ENCODE measurements at regions not wholly inside any gene's neighbourhood (a gene's known extent, or its start where the extent isn't known, plus 50 kb on each side); places are given as distances from the start of the nearest gene placed in this dataset.

GRCh38 chr1:230536641-230537155, 105.6 kb upstream of the COG2 start:
- CTCF ChIA-PET, result no interaction called here

GRCh38 chr1:230534224-230534623, 108.1 kb upstream of the COG2 start:
- H3K27me3 Mint-ChIP-seq, result peaks cover 6% of the 10 kb centered on the region
- ChIA-PET CTCF (no interaction called here), POLR2A (no interaction called here)
- intact Hi-C loops (cut with micrococcal nuclease), result no loop called here
- H3K27ac Mint-ChIP-seq, result no peak overlapping the region
- H3K36me3 Mint-ChIP-seq, result peaks cover 2% of the 10 kb centered on the region
- peaks cover 19% of the 10 kb centered on the region for H3K9me3 Mint-ChIP-seq
- no peak for DNase-seq
- H3K4me1 Mint-ChIP-seq (ENCODE audit: low read depth), result no peaks in the 10 kb centered on the region
- no peak overlapping the region for H3K4me3 Mint-ChIP-seq

More at GRCh38 chr1:230536641-230537155, 105.6 kb upstream of the COG2 start:
- no peak overlapping the region for H3K27ac Mint-ChIP-seq
- intact Hi-C loops (cut with micrococcal nuclease), result no loop called here
- no peak overlapping the region for H3K4me3 Mint-ChIP-seq
- H3K9me3 Mint-ChIP-seq, result peaks cover 11% of the 10 kb centered on the region
- H3K27me3 Mint-ChIP-seq, result peaks cover 7% of the 10 kb centered on the region
- POLR2A ChIA-PET, result no interaction called here
- DNase-seq, result no peak
- H3K36me3 Mint-ChIP-seq, result peaks cover 2% of the 10 kb centered on the region
- H3K4me1 Mint-ChIP-seq (ENCODE audit: low read depth), result no peaks in the 10 kb centered on the region

GRCh38 chr1:230531103-230531502, 105.0 kb upstream of the PGBD5 start:
- ChIA-PET POLR2A (no interaction called here), CTCF (no interaction called here)
- DNase-seq, result no peak
- H3K4me1 Mint-ChIP-seq (ENCODE audit: low read depth), result no peaks in the 10 kb centered on the region
- peaks cover 14% of the 10 kb centered on the region for H3K27me3 Mint-ChIP-seq
- intact Hi-C loops (cut with micrococcal nuclease), result no loop called here
- H3K4me3 Mint-ChIP-seq, result no peak overlapping the region
- H3K36me3 Mint-ChIP-seq, result peaks cover 2% of the 10 kb centered on the region
- H3K27ac Mint-ChIP-seq, result no peak overlapping the region
- H3K9me3 Mint-ChIP-seq, result peaks cover 20% of the 10 kb centered on the region

DNA sequence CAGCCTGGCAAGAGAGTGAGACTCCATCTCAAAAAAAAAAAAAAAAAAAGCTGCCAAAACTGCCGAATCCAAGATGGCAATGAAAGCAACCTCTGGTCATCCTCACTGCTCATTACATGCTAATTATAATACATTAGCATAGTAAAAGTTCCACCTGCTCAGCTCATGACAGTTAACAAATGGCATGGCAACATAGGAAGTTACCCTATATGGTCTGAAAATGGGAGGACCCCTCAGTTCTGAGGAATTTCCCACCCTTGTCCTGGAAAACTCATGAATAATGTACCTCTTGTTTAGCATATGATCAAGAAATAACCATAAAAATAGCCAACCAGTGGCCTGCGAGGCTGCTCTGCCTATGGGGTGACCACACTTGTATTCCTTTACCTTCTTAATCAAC, 93.1 kb upstream of the PGBD5 start:
- H3K27me3 Mint-ChIP-seq, result peaks cover 12% of the 10 kb centered on the region
- H3K4me3 Mint-ChIP-seq, result no peak overlapping the region
- no peaks in the 10 kb centered on the region for H3K36me3 Mint-ChIP-seq
- H3K4me1 Mint-ChIP-seq (ENCODE audit: low read depth), result no peaks in the 10 kb centered on the region
- no peak for DNase-seq
- intact Hi-C loops (cut with micrococcal nuclease), result no loop called here
- ChIA-PET POLR2A (no interaction called here), CTCF (no interaction called here)
- no peaks in the 10 kb centered on the region for H3K9me3 Mint-ChIP-seq
- H3K27ac Mint-ChIP-seq, result no peak overlapping the region

- H3K27me3 Mint-ChIP-seq, result peaks cover 9% of the 10 kb centered on the region
- no peaks in the 10 kb centered on the region for H3K9me3 Mint-ChIP-seq
- POLR2A ChIA-PET, result no interaction called here
- H3K4me3 Mint-ChIP-seq, result no peak overlapping the region
- no peaks in the 10 kb centered on the region for H3K36me3 Mint-ChIP-seq
- H3K4me1 Mint-ChIP-seq (ENCODE audit: low read depth), result no peaks in the 10 kb centered on the region
- H3K27ac Mint-ChIP-seq, result no peak overlapping the region
- CTCF ChIA-PET, result no interaction called here
- intact Hi-C loops (cut with micrococcal nuclease), result no loop called here
- DNase-seq, result no peak
These were observed 92.4 kb upstream of the PGBD5 start for GRCh38 chr1:230518511-230518910.

DNA sequence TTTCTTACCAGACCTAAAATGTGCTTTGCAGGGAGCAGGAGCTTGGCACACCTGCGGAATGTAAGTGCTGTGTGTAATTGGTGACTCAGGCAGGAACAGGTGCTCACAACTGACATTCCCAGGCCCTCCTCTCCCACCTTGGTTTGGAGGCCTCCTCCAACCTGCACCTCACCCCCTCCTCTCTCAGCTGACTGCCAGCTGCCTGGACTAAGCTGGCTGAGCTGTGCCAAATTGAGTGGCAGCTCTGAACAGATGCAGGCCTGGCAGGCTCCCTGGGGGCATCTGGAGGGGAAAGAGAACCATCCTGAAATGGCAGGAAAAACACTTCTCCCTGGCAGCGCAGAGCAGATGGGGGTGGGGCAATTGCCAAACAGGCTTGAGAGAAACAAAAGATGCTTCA, 91.7 kb upstream of the PGBD5 start:
- CTCF ChIA-PET, result no interaction called here
- POLR2A ChIA-PET, result no interaction called here
- intact Hi-C loops (cut with micrococcal nuclease), result no loop called here

DNA sequence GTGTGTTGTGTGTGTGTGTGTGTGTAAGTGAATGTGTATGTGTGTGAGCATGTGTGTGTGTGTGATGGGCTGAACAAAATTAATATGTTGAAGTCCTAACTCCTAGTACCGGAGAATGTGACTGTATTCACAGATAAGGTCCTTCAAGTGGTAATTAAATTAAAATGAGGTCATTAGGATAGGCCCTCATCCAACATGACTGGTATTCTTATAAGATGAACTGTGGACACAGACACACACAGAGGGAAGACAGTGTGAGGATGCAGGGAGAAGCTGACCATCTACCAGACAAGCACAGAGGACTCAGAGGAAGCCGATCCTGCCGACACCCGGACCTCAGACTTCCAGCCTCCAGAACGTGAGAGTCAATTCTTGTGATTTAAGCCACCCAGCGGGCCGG, 91.2 kb upstream of the PGBD5 start:
- H3K27ac Mint-ChIP-seq, result no peak overlapping the region
- ChIA-PET POLR2A (no interaction called here), CTCF (no interaction called here)
- H3K36me3 Mint-ChIP-seq, result no peaks in the 10 kb centered on the region
- H3K9me3 Mint-ChIP-seq, result no peaks in the 10 kb centered on the region
- no peak overlapping the region for H3K4me3 Mint-ChIP-seq
- peaks cover 15% of the 10 kb centered on the region for H3K27me3 Mint-ChIP-seq
- intact Hi-C loops (cut with micrococcal nuclease), result no loop called here
- DNase-seq, result no peak
- no peaks in the 10 kb centered on the region for H3K4me1 Mint-ChIP-seq (ENCODE audit: low read depth)

More for the DNA sequence above, 91.7 kb upstream of the PGBD5 start:
- no peak for DNase-seq
- Mint-ChIP-seq H3K27ac (no peak overlapping the region), H3K36me3 (no peaks in the 10 kb centered on the region), H3K4me1 (ENCODE audit: low read depth) (no peaks in the 10 kb centered on the region), H3K4me3 (no peak overlapping the region), H3K9me3 (no peaks in the 10 kb centered on the region), H3K27me3 (peaks cover 13% of the 10 kb centered on the region)

DNA sequence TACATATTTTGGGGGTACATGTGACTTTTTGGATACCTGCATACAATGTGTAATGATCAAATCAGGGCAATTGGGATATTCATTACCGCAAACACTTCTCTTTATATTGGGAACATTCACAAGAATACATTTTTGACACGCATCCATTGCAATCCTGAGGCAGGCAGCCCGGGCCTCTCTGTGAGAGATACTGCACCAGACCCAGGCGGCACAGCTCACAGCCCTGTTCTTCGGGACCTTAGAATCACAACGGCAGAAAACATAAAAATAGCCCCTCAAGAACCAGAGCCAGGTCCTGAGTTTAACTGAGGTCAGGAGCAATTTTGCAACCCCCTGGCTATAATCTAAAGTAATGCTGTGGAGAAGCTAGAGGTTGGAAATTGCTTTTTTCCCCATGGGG, 90.8 kb upstream of the PGBD5 start:
- POLR2A ChIA-PET, result no interaction called here
- H3K4me1 Mint-ChIP-seq (ENCODE audit: low read depth), result no peaks in the 10 kb centered on the region
- DNase-seq, result no peak
- CTCF ChIA-PET, result no interaction called here
- H3K36me3 Mint-ChIP-seq, result no peaks in the 10 kb centered on the region
- intact Hi-C loops (cut with micrococcal nuclease), result no loop called here
- H3K27me3 Mint-ChIP-seq, result peaks cover 13% of the 10 kb centered on the region
- H3K9me3 Mint-ChIP-seq, result no peaks in the 10 kb centered on the region
- no peak overlapping the region for H3K4me3 Mint-ChIP-seq
- no peak overlapping the region for H3K27ac Mint-ChIP-seq

DNA sequence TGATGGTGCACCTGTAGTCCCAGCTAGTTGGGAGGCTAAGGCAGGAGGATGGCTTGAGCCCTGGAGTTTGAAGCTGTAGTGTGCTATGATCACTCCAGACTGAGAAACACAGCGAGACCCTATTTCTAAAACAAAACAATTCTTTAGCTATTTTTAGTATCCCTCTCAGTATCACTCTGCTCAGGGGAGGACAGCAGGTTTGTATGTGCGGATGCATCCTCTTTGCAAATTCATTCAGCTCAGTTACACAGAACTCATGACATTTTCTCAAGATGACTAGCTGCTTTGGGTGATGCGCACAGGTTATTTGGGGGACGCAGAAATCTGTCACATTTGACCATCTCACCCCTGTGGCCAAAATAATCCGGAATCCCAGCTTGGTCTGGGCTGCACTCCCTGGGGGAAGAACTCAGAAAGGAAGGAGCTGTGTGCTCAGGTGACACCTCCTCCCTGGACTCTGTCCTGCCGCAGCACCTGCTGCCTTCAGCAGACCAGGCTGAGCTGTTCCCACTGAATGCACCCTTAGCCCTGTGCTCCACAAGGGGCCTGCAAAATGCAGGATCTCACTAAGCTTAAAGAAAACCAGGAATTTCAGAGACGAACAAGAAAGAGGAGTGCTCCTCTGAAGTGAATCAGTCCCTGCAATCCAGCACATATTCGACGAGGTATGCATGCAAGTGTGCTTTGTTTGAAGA, 89.5 kb upstream of the PGBD5 start:
- no peak for DNase-seq
- ChIA-PET POLR2A (no interaction called here), CTCF (no interaction called here)
- Mint-ChIP-seq H3K27me3 (peaks cover 11% of the 10 kb centered on the region), H3K4me3 (no peak overlapping the region), H3K27ac (no peak overlapping the region), H3K36me3 (no peaks in the 10 kb centered on the region), H3K4me1 (ENCODE audit: low read depth) (no peaks in the 10 kb centered on the region), H3K9me3 (no peaks in the 10 kb centered on the region)
- intact Hi-C loops (cut with micrococcal nuclease), result no loop called here

- Mint-ChIP-seq H3K27ac (no peak overlapping the region), H3K4me3 (no peak overlapping the region), H3K9me3 (no peaks in the 10 kb centered on the region), H3K4me1 (ENCODE audit: low read depth) (peaks cover 5% of the 10 kb centered on the region), H3K36me3 (no peaks in the 10 kb centered on the region), H3K27me3 (peaks cover 7% of the 10 kb centered on the region)
- intact Hi-C loops (cut with micrococcal nuclease), result no loop called here
- CTCF ChIA-PET, result no interaction called here
- POLR2A ChIA-PET, result no interaction called here
- DNase-seq, result no peak
These were observed 84.4 kb upstream of the PGBD5 start for GRCh38 chr1:230510496-230510895.

DNA sequence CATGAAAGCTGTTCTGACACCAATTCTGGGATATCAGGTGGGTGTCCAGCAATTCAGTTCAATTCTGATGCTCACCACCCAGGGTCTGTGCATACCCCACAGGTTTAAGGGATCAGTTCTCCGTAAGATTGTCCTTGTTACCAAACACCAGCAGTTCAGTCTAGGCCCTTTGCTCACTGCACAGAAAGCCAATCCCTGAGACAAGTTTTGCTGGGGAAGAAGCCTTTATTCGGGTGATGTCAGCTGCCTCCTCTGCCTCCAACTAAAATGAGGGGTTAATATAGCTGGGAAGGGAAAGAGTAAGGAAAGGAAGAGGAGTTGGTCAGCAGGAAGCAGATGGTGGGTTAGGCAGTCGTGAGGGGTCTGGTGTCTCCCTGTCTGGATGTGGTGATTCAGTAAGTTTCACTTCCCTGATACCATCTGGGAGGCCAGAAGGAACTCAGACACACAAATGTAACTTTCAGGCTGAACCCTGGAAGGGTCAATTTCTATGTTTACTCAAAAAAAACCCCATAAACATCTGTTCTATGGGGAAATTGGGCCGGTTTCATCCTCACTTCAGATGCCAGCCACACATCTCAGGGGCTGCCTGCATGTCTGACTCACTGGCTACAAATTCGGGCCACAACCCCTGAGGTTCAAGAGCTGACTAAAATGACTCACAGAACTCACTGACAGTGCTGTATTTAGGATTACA, 83.3 kb upstream of the PGBD5 start:
- Mint-ChIP-seq H3K4me1 (ENCODE audit: low read depth) (peaks cover 5% of the 10 kb centered on the region), H3K27ac (no peak overlapping the region), H3K9me3 (no peaks in the 10 kb centered on the region), H3K4me3 (no peak overlapping the region), H3K36me3 (no peaks in the 10 kb centered on the region), H3K27me3 (peaks cover 9% of the 10 kb centered on the region)
- CTCF ChIA-PET, result no interaction called here
- POLR2A ChIA-PET, result no interaction called here
- intact Hi-C loops (cut with micrococcal nuclease), result no loop called here
- peak; percentile 10 for DNase-seq

- ChIA-PET CTCF (no interaction called here), POLR2A (no interaction called here)
- Mint-ChIP-seq H3K27me3 (peaks cover 6% of the 10 kb centered on the region), H3K9me3 (no peaks in the 10 kb centered on the region), H3K4me1 (ENCODE audit: low read depth) (peaks cover 5% of the 10 kb centered on the region), H3K27ac (no peak overlapping the region), H3K36me3 (no peaks in the 10 kb centered on the region), H3K4me3 (no peak overlapping the region)
- intact Hi-C loops (cut with micrococcal nuclease), result no loop called here
- DNase-seq, result no peak
These were observed 81.7 kb upstream of the PGBD5 start for GRCh38 chr1:230507666-230508402.

GRCh38 chr1:230507236-230507635, 81.1 kb upstream of the PGBD5 start:
- no peaks in the 10 kb centered on the region for H3K9me3 Mint-ChIP-seq
- H3K4me1 Mint-ChIP-seq (ENCODE audit: low read depth), result peaks cover 5% of the 10 kb centered on the region
- no peak overlapping the region for H3K4me3 Mint-ChIP-seq
- no peak overlapping the region for H3K27ac Mint-ChIP-seq
- no peak for DNase-seq
- peaks cover 3% of the 10 kb centered on the region for H3K27me3 Mint-ChIP-seq
- intact Hi-C loops (cut with micrococcal nuclease), result no loop called here
- H3K36me3 Mint-ChIP-seq, result no peaks in the 10 kb centered on the region
- ChIA-PET CTCF (no interaction called here), POLR2A (no interaction called here)
